Activated CD4-positive, alpha-beta T cell treated with anti-CD3 and anti-CD28 coated beads for 1 hour (primary cell): ENCODE measurements at regions not wholly inside any gene's neighbourhood (a gene's known extent, or its start where the extent isn't known, plus 50 kb on each side); places are given as distances from the start of the nearest gene placed in this dataset.

Source experiments
- DNase-seq: peaks from one replicate; pipeline ENCODE4 v3.0.0-alpha.2; 2020

GRCh38 chr12:47303995-47304560 is 224.3 kb upstream of the AMIGO2 start:
- no peak for DNase-seq

- no peak for DNase-seq
Measured at GRCh38 chr12:47303207-47303606, 223.4 kb upstream of the AMIGO2 start.

- no peak for DNase-seq
Measured at GRCh38 chr12:47302111-47302671, 222.4 kb upstream of the AMIGO2 start.

GRCh38 chr12:47299586-47299985 is 219.8 kb upstream of the AMIGO2 start:
- no peak for DNase-seq

GRCh38 chr12:47297993-47298392 is 218.2 kb upstream of the AMIGO2 start:
- no peak for DNase-seq

- DNase-seq: no peak
Measured at GRCh38 chr12:47296828-47297227, 217.1 kb upstream of the AMIGO2 start.

GRCh38 chr12:47293406-47293805 is 213.6 kb upstream of the AMIGO2 start:
- DNase-seq: no peak

GRCh38 chr12:47286676-47287075 is 206.9 kb upstream of the AMIGO2 start:
- no peak for DNase-seq
